Activated CD4-positive, alpha-beta T cell treated with anti-CD3 and anti-CD28 coated beads, Interleukin-2, amount 10 ng/mL, durations not matched to agents 24 days and 14 days (primary cell): ENCODE measurements at regions not wholly inside any gene's neighbourhood (a gene's known extent, or its start where the extent isn't known, plus 50 kb on each side); places are given as distances from the start of the nearest gene placed in this dataset.
A peak's percentile ranks its signal among the peaks of the same experiment; 100 is the strongest.
"Not testable (repeated sequence)": the region's sequence is repeated elsewhere in the genome, so short reads cannot be mapped to it uniquely, and the experiment has no call there.

ENCODE experiments used
- DNase-seq: peaks from one replicate; pipeline ENCODE4 v3.0.0; 2022
- H3K27ac Mint-ChIP-seq: one replicate; pipeline ENCODE4 v1.8.0; 2022; ENCODE audit warnings: mild to moderate bottlenecking, mixed read lengths
- H3K27me3 Mint-ChIP-seq: one replicate; pipeline ENCODE4 v1.8.0; 2022; ENCODE audit warnings: mixed read lengths
- H3K36me3 Mint-ChIP-seq: one replicate; pipeline ENCODE4 v1.8.0; 2022; ENCODE audit warnings: low read depth, mild to moderate bottlenecking, mixed read lengths
- H3K4me1 Mint-ChIP-seq: one replicate; pipeline ENCODE4 v1.8.0; 2021; ENCODE audit warnings: mixed read lengths
- H3K4me3 Mint-ChIP-seq: one replicate; pipeline ENCODE4 v1.8.0; 2022; ENCODE audit warnings: mild to moderate bottlenecking, moderate library complexity, mixed read lengths
- H3K9me3 Mint-ChIP-seq: one replicate; pipeline ENCODE4 v1.8.0; 2021; ENCODE audit warnings: mixed read lengths
- intact Hi-C: fragments of 100-400 bp; cut with micrococcal nuclease; formaldehyde crosslinking; loops from one replicate; pipeline ENCODE4 v1.15.1; 2023

GRCh38 chr9:88917375-88917774 lies 73.9 kb upstream of the S1PR3 start:
- intact Hi-C loops = no loop called here
- Mint-ChIP-seq H3K4me3 (no peak overlapping the region), H3K27me3 (peaks cover 23% of the 10 kb centered on the region), H3K36me3 (no peaks in the 10 kb centered on the region), H3K27ac (no peak overlapping the region), H3K4me1 (peaks cover 8% of the 10 kb centered on the region), H3K9me3 (peaks cover 19% of the 10 kb centered on the region)
- DNase-seq = no peak

DNA sequence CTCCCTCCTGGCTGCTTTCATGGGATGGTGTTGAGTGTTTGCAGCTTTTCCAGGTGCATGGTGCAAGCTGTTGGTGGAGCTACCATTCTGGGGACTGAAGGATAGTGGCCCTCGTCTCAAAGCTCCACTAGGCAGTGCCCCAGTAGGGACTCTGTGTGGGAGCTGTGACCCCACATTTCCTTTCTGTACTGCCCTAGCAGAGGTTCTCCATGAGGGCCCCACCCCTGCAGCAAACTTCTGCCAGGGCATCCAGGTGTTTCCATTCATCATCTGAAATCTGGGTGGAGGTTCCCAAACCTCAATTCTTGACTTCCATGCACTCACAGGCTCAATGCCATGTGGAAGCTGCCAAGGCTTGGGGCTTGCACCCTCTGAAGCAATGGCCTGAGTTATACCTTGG lies 72.7 kb upstream of the S1PR3 start:
- intact Hi-C loops = not testable (repeated sequence)
- H3K9me3 Mint-ChIP-seq = peaks cover 19% of the 10 kb centered on the region

GRCh38 chr9:88920645-88921044 lies 70.6 kb upstream of the S1PR3 start:
- no peak overlapping the region for H3K27ac Mint-ChIP-seq
- peaks cover 14% of the 10 kb centered on the region for H3K4me1 Mint-ChIP-seq
- H3K9me3 Mint-ChIP-seq = peaks cover 19% of the 10 kb centered on the region
- intact Hi-C loops = no loop called here
- H3K4me3 Mint-ChIP-seq = no peak overlapping the region
- no peak for DNase-seq
- peaks cover 23% of the 10 kb centered on the region for H3K27me3 Mint-ChIP-seq
- no peaks in the 10 kb centered on the region for H3K36me3 Mint-ChIP-seq

More for the DNA sequence above, 72.7 kb upstream of the S1PR3 start:
- H3K36me3 Mint-ChIP-seq, DNase-seq, H3K4me3 Mint-ChIP-seq, H3K27ac Mint-ChIP-seq: not testable (repeated sequence)
- H3K27me3 Mint-ChIP-seq = peaks cover 24% of the 10 kb centered on the region
- H3K4me1 Mint-ChIP-seq = peaks cover 14% of the 10 kb centered on the region

DNA sequence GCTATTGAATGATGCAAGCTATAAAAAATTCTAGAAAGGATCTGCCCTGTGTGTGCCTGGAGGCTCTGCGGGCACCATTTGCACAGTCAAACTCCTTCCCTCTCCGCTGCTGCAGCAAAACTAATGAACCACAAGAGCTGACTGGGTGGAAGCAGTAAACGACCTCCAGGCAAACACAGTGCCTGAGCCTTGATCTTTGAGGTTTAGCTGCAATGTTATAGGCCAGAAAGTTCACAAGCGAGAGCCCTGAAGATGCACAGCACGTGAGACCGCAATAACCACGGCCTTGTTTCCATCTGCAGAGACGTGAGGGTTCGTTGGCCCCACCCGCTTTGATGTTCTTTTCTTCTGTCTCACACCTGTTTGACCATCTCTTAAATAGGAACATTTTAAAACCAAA lies 69.2 kb upstream of the S1PR3 start:
- peaks cover 14% of the 10 kb centered on the region for H3K4me1 Mint-ChIP-seq
- peak; percentile 78 for DNase-seq
- H3K27me3 Mint-ChIP-seq = peaks cover 25% of the 10 kb centered on the region
- no peaks in the 10 kb centered on the region for H3K36me3 Mint-ChIP-seq
- H3K27ac Mint-ChIP-seq = no peak overlapping the region
- intact Hi-C loops = no loop called here
- H3K4me3 Mint-ChIP-seq = peak overlapping the region; percentile 13
- H3K9me3 Mint-ChIP-seq = peaks cover 17% of the 10 kb centered on the region

- intact Hi-C loops = no loop called here
- Mint-ChIP-seq H3K27ac (no peak overlapping the region), H3K4me3 (no peak overlapping the region), H3K27me3 (peaks cover 27% of the 10 kb centered on the region), H3K4me1 (peaks cover 16% of the 10 kb centered on the region), H3K36me3 (no peaks in the 10 kb centered on the region), H3K9me3 (peaks cover 7% of the 10 kb centered on the region)
- DNase-seq = no peak
Measured at GRCh38 chr9:88923092-88923491, 68.2 kb upstream of the S1PR3 start.

DNA sequence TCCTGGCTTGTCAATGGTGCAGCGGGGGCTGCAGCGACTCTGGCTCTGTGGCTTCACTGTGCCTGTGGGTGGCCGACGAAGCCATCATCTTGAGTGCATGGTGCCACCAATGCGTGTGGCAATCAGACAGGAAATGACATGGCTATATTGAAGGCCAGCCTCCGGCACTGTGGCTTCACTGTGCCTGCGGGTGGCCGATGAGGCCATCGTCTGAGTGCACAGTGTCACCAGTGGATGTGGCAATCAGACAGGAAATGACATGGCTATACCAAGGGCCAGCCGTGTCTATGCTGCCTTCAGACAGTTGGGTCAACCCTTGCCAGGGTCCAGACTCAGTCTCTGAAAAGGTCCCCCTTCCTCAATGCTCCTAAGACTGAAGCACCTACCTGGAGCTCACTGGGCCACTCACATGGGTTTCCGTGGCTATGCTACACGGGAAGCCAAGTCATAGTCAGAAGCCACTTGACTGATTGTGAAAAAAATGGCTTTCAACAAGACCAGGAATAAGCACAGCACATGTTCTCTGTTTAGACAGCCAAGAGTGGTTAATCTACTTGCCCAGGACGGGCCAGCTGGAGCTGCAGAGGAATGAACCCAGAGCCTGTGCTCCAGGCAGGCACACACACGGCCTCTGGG lies 67.5 kb upstream of the S1PR3 start:
- peaks cover 30% of the 10 kb centered on the region for H3K27me3 Mint-ChIP-seq
- H3K36me3 Mint-ChIP-seq = no peaks in the 10 kb centered on the region
- peaks cover 16% of the 10 kb centered on the region for H3K4me1 Mint-ChIP-seq
- DNase-seq = no peak
- H3K9me3 Mint-ChIP-seq = peaks cover 7% of the 10 kb centered on the region
- H3K27ac Mint-ChIP-seq = no peak overlapping the region
- intact Hi-C loops = no loop called here
- H3K4me3 Mint-ChIP-seq = no peak overlapping the region

GRCh38 chr9:88925481-88925880 lies 65.8 kb upstream of the S1PR3 start:
- Mint-ChIP-seq H3K4me3 (no peak overlapping the region), H3K27me3 (peaks cover 30% of the 10 kb centered on the region), H3K36me3 (no peaks in the 10 kb centered on the region), H3K9me3 (no peaks in the 10 kb centered on the region), H3K27ac (no peak overlapping the region), H3K4me1 (peaks cover 16% of the 10 kb centered on the region)
- intact Hi-C loops = no loop called here
- no peak for DNase-seq

- peaks cover 12% of the 10 kb centered on the region for H3K4me1 Mint-ChIP-seq
- intact Hi-C loops = no loop called here
Measured at GRCh38 chr9:88926781-88927505, 64.3 kb upstream of the S1PR3 start.

DNA sequence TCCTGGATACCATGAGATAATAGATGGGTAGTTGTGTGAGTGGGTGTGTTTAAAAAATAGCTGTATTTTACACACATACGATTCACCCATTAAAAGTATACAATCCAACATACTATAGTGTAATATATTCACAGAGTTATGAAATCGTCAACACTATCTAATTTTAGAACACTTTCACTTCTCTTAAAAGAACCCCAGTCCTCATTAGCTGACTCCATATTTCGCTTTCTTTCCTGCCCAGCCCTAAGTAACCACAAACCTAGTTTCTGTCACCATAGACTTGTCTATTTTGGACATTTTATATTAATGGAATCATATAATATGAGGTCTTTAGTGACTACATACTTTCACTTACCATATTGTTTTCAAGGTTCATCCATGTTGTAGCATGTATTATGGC lies 63.8 kb upstream of the S1PR3 start:
- no peak for DNase-seq
- no peaks in the 10 kb centered on the region for H3K36me3 Mint-ChIP-seq
- H3K4me1 Mint-ChIP-seq = peaks cover 6% of the 10 kb centered on the region
- no peaks in the 10 kb centered on the region for H3K9me3 Mint-ChIP-seq
- intact Hi-C loops = no loop called here
- H3K27ac Mint-ChIP-seq = no peak overlapping the region
- no peak overlapping the region for H3K4me3 Mint-ChIP-seq
- H3K27me3 Mint-ChIP-seq = peaks cover 22% of the 10 kb centered on the region

More at GRCh38 chr9:88926781-88927505, 64.3 kb upstream of the S1PR3 start:
- Mint-ChIP-seq H3K27me3 (peaks cover 27% of the 10 kb centered on the region), H3K27ac (no peak overlapping the region), H3K4me3 (no peak overlapping the region), H3K36me3 (no peaks in the 10 kb centered on the region), H3K9me3 (no peaks in the 10 kb centered on the region)
- DNase-seq = no peak

- no peak overlapping the region for H3K27ac Mint-ChIP-seq
- peaks cover 17% of the 10 kb centered on the region for H3K27me3 Mint-ChIP-seq
- H3K9me3 Mint-ChIP-seq = no peaks in the 10 kb centered on the region
- H3K4me1 Mint-ChIP-seq = peaks cover 2% of the 10 kb centered on the region
- no peak overlapping the region for H3K4me3 Mint-ChIP-seq
- H3K36me3 Mint-ChIP-seq = no peaks in the 10 kb centered on the region
- no peak for DNase-seq
- intact Hi-C loops = no loop called here
Measured at GRCh38 chr9:88930716-88931115, 60.6 kb upstream of the S1PR3 start.

- no peaks in the 10 kb centered on the region for H3K4me1 Mint-ChIP-seq
- intact Hi-C loops = no loop called here
- no peaks in the 10 kb centered on the region for H3K36me3 Mint-ChIP-seq
- H3K27me3 Mint-ChIP-seq = peaks cover 15% of the 10 kb centered on the region
- H3K4me3 Mint-ChIP-seq = no peak overlapping the region
- no peak overlapping the region for H3K27ac Mint-ChIP-seq
- no peaks in the 10 kb centered on the region for H3K9me3 Mint-ChIP-seq
- DNase-seq = no peak
Measured at GRCh38 chr9:88932766-88933165, 58.5 kb upstream of the S1PR3 start.

- H3K27ac Mint-ChIP-seq = no peak overlapping the region
- H3K4me3 Mint-ChIP-seq = no peak overlapping the region
- no peak for DNase-seq
- intact Hi-C loops = no loop called here
- H3K27me3 Mint-ChIP-seq = peaks cover 14% of the 10 kb centered on the region
- no peaks in the 10 kb centered on the region for H3K36me3 Mint-ChIP-seq
- no peaks in the 10 kb centered on the region for H3K9me3 Mint-ChIP-seq
- H3K4me1 Mint-ChIP-seq = no peaks in the 10 kb centered on the region
Measured at GRCh38 chr9:88933607-88934379, 57.5 kb upstream of the S1PR3 start.

- Mint-ChIP-seq H3K4me3 (no peak overlapping the region), H3K9me3 (no peaks in the 10 kb centered on the region), H3K4me1 (no peaks in the 10 kb centered on the region), H3K36me3 (no peaks in the 10 kb centered on the region), H3K27me3 (peaks cover 9% of the 10 kb centered on the region), H3K27ac (no peak overlapping the region)
- DNase-seq = no peak
- intact Hi-C loops = no loop called here
Measured at GRCh38 chr9:88934876-88935535, 56.3 kb upstream of the S1PR3 start.

- Mint-ChIP-seq H3K36me3 (no peaks in the 10 kb centered on the region), H3K27ac (no peak overlapping the region), H3K4me3 (no peak overlapping the region), H3K27me3 (peaks cover 9% of the 10 kb centered on the region), H3K4me1 (no peaks in the 10 kb centered on the region), H3K9me3 (no peaks in the 10 kb centered on the region)
- intact Hi-C loops = no loop called here
- no peak for DNase-seq
Measured at GRCh38 chr9:88936132-88936531, 55.1 kb upstream of the S1PR3 start.
